HCT116 (cell line): ENCODE measurements at regions not wholly inside any gene's neighbourhood (a gene's known extent, or its start where the extent isn't known, plus 50 kb on each side); places are given as distances from the start of the nearest gene placed in this dataset.

Source experiments
- ATAC-seq: fragments of 200-7000 bp; cut with Tn5 transposase; 2 replicates; pipeline ENCODE4 v1.9.1; 2020; ENCODE audit warnings: mild to moderate bottlenecking, moderate library complexity
- BruUV-seq: library from RNA; stranded (reverse); fragments of 400-500 nt; replicated peaks from 2 replicates; lab custom pipeline; 2021; lab: Mats Ljungman, UMichigan
- CTCF ChIA-PET: fragments of 300-600 bp; sonication (Branson Sonifier 250); formaldehyde crosslinking; loops from one replicate; lab custom pipeline; 2021; ENCODE audit warnings: antibody characterized with exemption; lab: Charles Lee
- POLR2A ChIA-PET: fragments of 300-600, 350-600 bp; sonication (Branson Sonifier 250); formaldehyde crosslinking; loops from one replicate; lab custom pipeline; 2021; ENCODE audit warnings: antibody characterized with exemption; lab: Charles Lee
- RAD21 ChIA-PET, 2 experiments: fragments of 300-600 bp; sonication (Branson Sonifier 250); formaldehyde crosslinking; loops; one replicate each; lab custom pipeline; 2023; ENCODE audit warnings: low total read pairs in 2 of 2; ENCODE audit not compliant: uncharacterized antibody in 2 of 2, unreplicated experiment in 2 of 2, low non-redundant PET in 1 of 2; lab: Charles Lee
- DNase-seq: peaks from one replicate; pipeline ENCODE4 v3.0.0-alpha.2; 2010; ENCODE audit warnings: low read depth, low spot score
- H2AFZ ChIP-seq: fragments of 200-600 bp; shearing (Covaris generic), sonication (generic); 2 replicates; pipeline ENCODE4 v1.6.1; 2017; ENCODE audit warnings: low read depth, mixed run types, mixed read lengths, antibody characterized with exemption, low read length; ENCODE audit not compliant: poor library complexity, severe bottlenecking
- H3K27ac ChIP-seq: 2 replicates; pipeline ENCODE4 v1.5.1; 2012; ENCODE audit warnings: low read depth, low read length
- H3K27me3 ChIP-seq: fragments of 200-600 bp; sonication (generic); 2 replicates; pipeline ENCODE4 v1.6.1; 2016; ENCODE audit warnings: mixed run types, low read length, mixed read lengths; ENCODE audit not compliant: insufficient read depth
- H3K36me3 ChIP-seq, 2 experiments: fragments of 200-500 bp in 1 of 2; fragments of 200-600 bp in 1 of 2; sonication (Bioruptor generic) in 1 of 2; sonication (generic) in 1 of 2; 2 replicates each; pipeline versions ENCODE4 v1.5.1 to v1.6.1; 2014 to 2016; ENCODE audit warnings: low read length in 2 of 2, inconsistent platforms in 1 of 2, mixed read lengths in 1 of 2, mixed run types in 1 of 2; ENCODE audit not compliant: insufficient read depth in 2 of 2, control insufficient read depth in 1 of 2
- H3K4me1 ChIP-seq, 2 experiments: fragments of 200-600 bp in 1 of 2; sonication (generic) in 1 of 2; 2 replicates each; pipeline versions ENCODE4 v1.5.1 to v1.6.1; 2012 to 2017; ENCODE audit warnings: low read length in 2 of 2, inconsistent platforms in 1 of 2, mild to moderate bottlenecking in 1 of 2, mixed read lengths in 1 of 2, mixed run types in 1 of 2, moderate library complexity in 1 of 2; ENCODE audit not compliant: insufficient read depth in 2 of 2, control insufficient read depth in 1 of 2
- H3K4me2 ChIP-seq: fragments of 200-600 bp; sonication (generic); 2 replicates; pipeline ENCODE4 v1.6.1; 2017; ENCODE audit warnings: mixed run types, low read length, mixed read lengths
- H3K4me3 ChIP-seq, 2 experiments: fragments of 200-600 bp in 1 of 2; sonication (generic) in 1 of 2; replicated peaks in 1 of 2; 2 replicates each; pipeline ENCODE4 v1.5.1; 2011 to 2016; ENCODE audit warnings: low read length in 2 of 2, control low read depth in 1 of 2, low read depth in 1 of 2, mild to moderate bottlenecking in 1 of 2, mixed read lengths in 1 of 2, mixed run types in 1 of 2
- H3K79me2 ChIP-seq: fragments of 200-600 bp; sonication (generic); 2 replicates; pipeline ENCODE4 v1.6.1; 2017; ENCODE audit warnings: mild to moderate bottlenecking, mixed run types, low read length, moderate library complexity, mixed read lengths; ENCODE audit not compliant: insufficient read depth
- H3K9ac ChIP-seq: fragments of 200-600 bp; sonication (generic); 2 replicates; pipeline ENCODE4 v1.6.1; 2016; ENCODE audit warnings: low read length, mixed read lengths
- H3K9me2 ChIP-seq: fragments of 200-600 bp; sonication (generic), shearing (Covaris generic); 2 replicates; pipeline ENCODE4 v1.6.1; 2017; ENCODE audit warnings: mixed run types, mild to moderate bottlenecking, moderate library complexity; ENCODE audit not compliant: insufficient read depth
- H3K9me3 ChIP-seq, 2 experiments: fragments of 200-500 bp in 1 of 2; fragments of 200-600 bp in 1 of 2; sonication (Bioruptor generic) in 1 of 2; sonication (generic) in 1 of 2; 2 replicates each; pipeline ENCODE4 v1.6.1; 2014 to 2017; ENCODE audit warnings: low read length in 2 of 2, mixed read lengths in 2 of 2, inconsistent platforms in 1 of 2, low read depth in 1 of 2, mild to moderate bottlenecking in 1 of 2, mixed run types in 1 of 2, moderate library complexity in 1 of 2; ENCODE audit not compliant: control insufficient read depth in 1 of 2, insufficient read depth in 1 of 2
- H4K20me1 ChIP-seq: fragments of 200-600 bp; sonication (generic), shearing (Covaris generic); 2 replicates; pipeline ENCODE4 v1.6.1; 2017; ENCODE audit warnings: mixed run types, mild to moderate bottlenecking, moderate library complexity; ENCODE audit not compliant: insufficient read depth
- CEBPB ChIP-seq: IDR thresholded peaks from 2 replicates; pipeline ENCODE4 v1.6.1; 2012; ENCODE audit warnings: low read depth
- FOSL1 ChIP-seq: IDR thresholded peaks from 2 replicates; pipeline ENCODE4 v1.6.1; 2012; ENCODE audit warnings: low read depth
- JUND ChIP-seq: IDR thresholded peaks from 2 replicates; pipeline ENCODE4 v1.6.1; 2012
- REST ChIP-seq: IDR thresholded peaks from 2 replicates; pipeline ENCODE4 v1.6.1; 2012; ENCODE audit warnings: low read depth
- TCF7L2 ChIP-seq: IDR thresholded peaks from 2 replicates; pipeline ENCODE4 v1.7.0; 2011; ENCODE audit warnings: borderline replicate concordance, inconsistent platforms; ENCODE audit not compliant: insufficient read depth, insufficient read length; ENCODE audit errors: extremely low read depth
- ZBTB33 ChIP-seq: IDR thresholded peaks from 2 replicates; pipeline ENCODE4 v1.6.1; 2011; ENCODE audit warnings: mild to moderate bottlenecking, low read length, moderate library complexity; ENCODE audit not compliant: insufficient replicate concordance; ENCODE audit errors: extremely low read depth
- intact Hi-C: fragments of 100-400 bp; cut with micrococcal nuclease; formaldehyde crosslinking; loops from 2 replicates; pipeline ENCODE4 v1.10.0; 2022
- TF ChIP-seq, protein P1 (sequence below): IDR thresholded peaks from 2 replicates; pipeline ENCODE4 v1.6.1; 2012
- TF ChIP-seq, protein P2 (sequence below): IDR thresholded peaks from 2 replicates; pipeline ENCODE4 v1.6.1; 2012

- no peak overlapping the region for H3K4me2 ChIP-seq
- DNase-seq (no peak), ATAC-seq (no peak)
- intact Hi-C loops = no loop called here
- no peak overlapping the region for H3K4me3 ChIP-seq
- H3K9ac ChIP-seq = no peak overlapping the region
- H2AFZ ChIP-seq = no peak overlapping the region
- H3K27me3 ChIP-seq = peaks cover 34% of the 10 kb centered on the region; the same call in 1 of the 2 replicates
- H3K4me1 ChIP-seq = no peaks in the 10 kb centered on the region
- RAD21 ChIA-PET = no interaction called here
- no peaks in the 10 kb centered on the region for H4K20me1 ChIP-seq
- CTCF ChIA-PET = no interaction called here
- H3K27ac ChIP-seq = no peak overlapping the region
- no peak for TF ChIP-seq TCF7L2
- TF ChIP-seq, protein P1, sequence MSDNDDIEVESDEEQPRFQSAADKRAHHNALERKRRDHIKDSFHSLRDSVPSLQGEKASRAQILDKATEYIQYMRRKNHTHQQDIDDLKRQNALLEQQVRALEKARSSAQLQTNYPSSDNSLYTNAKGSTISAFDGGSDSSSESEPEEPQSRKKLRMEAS = no peak
- TF ChIP-seq FOSL1 = no peak
- TF ChIP-seq JUND = no peak
- no peak for TF ChIP-seq ZBTB33
- TF ChIP-seq REST = no peak
- no peak for TF ChIP-seq CEBPB
- TF ChIP-seq, protein P2, sequence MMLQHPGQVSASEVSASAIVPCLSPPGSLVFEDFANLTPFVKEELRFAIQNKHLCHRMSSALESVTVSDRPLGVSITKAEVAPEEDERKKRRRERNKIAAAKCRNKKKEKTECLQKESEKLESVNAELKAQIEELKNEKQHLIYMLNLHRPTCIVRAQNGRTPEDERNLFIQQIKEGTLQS = no peak
- H3K79me2 ChIP-seq = no peaks in the 10 kb centered on the region
- no peaks in the 10 kb centered on the region for H3K9me2 ChIP-seq
- BruUV-seq = no TSS peak
- no peaks in the 10 kb centered on the region for H3K9me3 ChIP-seq
- POLR2A ChIA-PET = no interaction called here
- no peaks in the 10 kb centered on the region for H3K36me3 ChIP-seq
These were observed 83.5 kb upstream of the ADPGK start for GRCh38 chr15:72866866-72867616.
